HG03095 (cell line): ENCODE measurements at regions not wholly inside any gene's neighbourhood (a gene's known extent, or its start where the extent isn't known, plus 50 kb on each side); places are given as distances from the start of the nearest gene placed in this dataset.

Source experiments
- ATAC-seq: cut with Tn5 transposase; IDR thresholded peaks from one replicate; pipeline ENCODE4 v1.9.1; 2021; ENCODE audit warnings: moderate library complexity; ENCODE audit not compliant: unreplicated experiment

GRCh38 chr11:134785059-134785458, 373.0 kb upstream of the B3GAT1 start:
- no peak for ATAC-seq

- ATAC-seq: no peak
Observed at GRCh38 chr11:134784568-134784967, 372.5 kb upstream of the B3GAT1 start.

GRCh38 chr11:134784046-134784445, 372.0 kb upstream of the B3GAT1 start:
- no peak for ATAC-seq

GRCh38 chr11:134783234-134783633, 371.2 kb upstream of the B3GAT1 start:
- no peak for ATAC-seq

GRCh38 chr11:134781380-134781866, 369.4 kb upstream of the B3GAT1 start:
- no peak for ATAC-seq

- ATAC-seq: no peak
Observed at GRCh38 chr11:134780486-134781147, 368.6 kb upstream of the B3GAT1 start.

GRCh38 chr11:134779179-134779578, 367.1 kb upstream of the B3GAT1 start:
- ATAC-seq: no peak

- ATAC-seq: no peak
Observed at GRCh38 chr11:134768463-134768862, 356.4 kb upstream of the B3GAT1 start.

GRCh38 chr11:134765565-134765964, 353.5 kb upstream of the B3GAT1 start:
- ATAC-seq: no peak

- ATAC-seq: no peak
Observed at GRCh38 chr11:134764966-134765365, 352.9 kb upstream of the B3GAT1 start.

GRCh38 chr11:134764367-134764766, 352.3 kb upstream of the B3GAT1 start:
- no peak for ATAC-seq

- no peak for ATAC-seq
Observed at GRCh38 chr11:134763030-134763388, 351.0 kb upstream of the B3GAT1 start.

GRCh38 chr11:134762248-134763029, 350.4 kb upstream of the B3GAT1 start:
- no peak for ATAC-seq

- ATAC-seq: no peak
Observed at GRCh38 chr11:134761926-134762247, 349.8 kb upstream of the B3GAT1 start.

- no peak for ATAC-seq
Observed at GRCh38 chr11:134761386-134761785, 349.3 kb upstream of the B3GAT1 start.

- no peak for ATAC-seq
Observed at GRCh38 chr11:134760957-134761356, 348.9 kb upstream of the B3GAT1 start.

GRCh38 chr11:134760299-134760698, 348.3 kb upstream of the B3GAT1 start:
- no peak for ATAC-seq

- ATAC-seq: no peak
Observed at GRCh38 chr11:134759855-134760254, 347.8 kb upstream of the B3GAT1 start.

- ATAC-seq: no peak
Observed at GRCh38 chr11:134759274-134759673, 347.2 kb upstream of the B3GAT1 start.

GRCh38 chr11:134758342-134758931, 346.4 kb upstream of the B3GAT1 start:
- ATAC-seq: no peak

- no peak for ATAC-seq
Observed at GRCh38 chr11:134757633-134758032, 345.6 kb upstream of the B3GAT1 start.
